Panc1 (cell line): ENCODE measurements at regions not wholly inside any gene's neighbourhood (a gene's known extent, or its start where the extent isn't known, plus 50 kb on each side); places are given as distances from the start of the nearest gene placed in this dataset.

ENCODE experiments used
- ATAC-seq: fragments of 200-7000 bp; cut with Tn5 transposase; 2 replicates; pipeline ENCODE4 v1.9.1; 2020; ENCODE audit warnings: mild to moderate bottlenecking, moderate library complexity
- BruUV-seq: library from RNA; stranded (reverse); fragments of 400-500 nt; replicated peaks from 2 replicates; lab custom pipeline; 2021; lab: Mats Ljungman, UMichigan
- CTCF ChIA-PET: fragments of 300-600 bp; sonication (Branson Sonifier 250); formaldehyde crosslinking; loops from one replicate; lab custom pipeline; 2022; ENCODE audit warnings: antibody characterized with exemption; lab: Charles Lee
- POLR2A ChIA-PET: fragments of 300-600 bp; sonication (Branson Sonifier 250); formaldehyde crosslinking; loops from one replicate; lab custom pipeline; 2022; ENCODE audit warnings: antibody characterized with exemption; lab: Charles Lee
- DNase-seq: peaks from one replicate; pipeline ENCODE4 v3.0.0-alpha.2; 2010; ENCODE audit warnings: low read depth, low spot score
- H3K27ac ChIP-seq: 2 replicates; pipeline ENCODE4 v1.5.1; 2011; ENCODE audit warnings: mild to moderate bottlenecking, low read length, inconsistent platforms
- H3K27me3 ChIP-seq: fragments of 200-500 bp; sonication (Bioruptor generic); 2 replicates; pipeline ENCODE4 v1.6.0; 2014; ENCODE audit warnings: low read length, inconsistent platforms; ENCODE audit not compliant: control insufficient read depth, insufficient read depth
- H3K36me3 ChIP-seq: fragments of 200-500 bp; sonication (Bioruptor generic); 2 replicates; pipeline ENCODE4 v1.5.1; 2014; ENCODE audit warnings: inconsistent platforms, mild to moderate bottlenecking, low read length, moderate library complexity; ENCODE audit not compliant: control insufficient read depth, insufficient read depth
- H3K4me1 ChIP-seq: 2 replicates; pipeline ENCODE4 v1.5.1; 2011; ENCODE audit warnings: inconsistent platforms, mild to moderate bottlenecking, low read length, moderate library complexity; ENCODE audit not compliant: control insufficient read depth, insufficient read depth
- H3K4me3 ChIP-seq, 2 experiments: 2 replicates each; pipeline ENCODE4 v1.5.1; 2011 to 2012; ENCODE audit warnings: low read depth in 2 of 2, low read length in 2 of 2, mild to moderate bottlenecking in 2 of 2, inconsistent platforms in 1 of 2, moderate library complexity in 1 of 2
- H3K9me3 ChIP-seq: fragments of 200-500 bp; sonication (Bioruptor generic); 2 replicates; pipeline ENCODE4 v1.5.1; 2014; ENCODE audit warnings: low read depth, mild to moderate bottlenecking, inconsistent platforms, low read length, moderate library complexity; ENCODE audit not compliant: control insufficient read depth, insufficient read depth
- CTCF ChIP-seq: fragments of 450-650 bp; IDR thresholded peaks from 2 replicates; pipeline ENCODE4 v1.5.1; 2017; ENCODE audit warnings: mild to moderate bottlenecking
- POLR2AphosphoS5 ChIP-seq: IDR thresholded peaks from 2 replicates; pipeline ENCODE4 v1.6.1; 2012; ENCODE audit warnings: mild to moderate bottlenecking, low read depth, low read length, moderate library complexity
- REST ChIP-seq, 2 experiments: IDR thresholded peaks; 2 replicates each; pipeline ENCODE4 v1.6.1; 2011 to 2012; ENCODE audit warnings: low read depth in 2 of 2, control low read depth in 1 of 2, low read length in 1 of 2, mild to moderate bottlenecking in 1 of 2, moderate library complexity in 1 of 2; ENCODE audit not compliant: insufficient read depth in 1 of 2
- SIN3A ChIP-seq: IDR thresholded peaks from 2 replicates; pipeline ENCODE4 v1.6.1; 2012; ENCODE audit warnings: low read depth, mild to moderate bottlenecking, low read length, moderate library complexity, borderline replicate concordance; ENCODE audit not compliant: insufficient read depth
- TCF7L2 ChIP-seq: IDR thresholded peaks from 2 replicates; pipeline ENCODE4 v1.6.1; 2011; ENCODE audit warnings: mild to moderate bottlenecking, low read depth, low read length, inconsistent platforms
- in situ Hi-C: cut with HindIII; loops from 2 replicates; pipeline ENCODE4 v1.10.0; 2016; ENCODE audit warnings: low sequenced_read_pairs, low pct_unique_long_range_greater_than_20kb
- intact Hi-C: fragments of 100-400 bp; cut with micrococcal nuclease; formaldehyde crosslinking; loops from one replicate; pipeline ENCODE4 v1.10.0; 2022; ENCODE audit not compliant: unreplicated experiment

GRCh38 chr7:49400891-49401550, 372.4 kb upstream of the VWC2 start:
- in situ Hi-C loops (no loop called here), intact Hi-C loops (no loop called here)
- ChIA-PET CTCF (no interaction called here), POLR2A (no interaction called here)
- ATAC-seq (no peak), DNase-seq (no peak)
- Histone ChIP-seq H3K36me3 (no peaks in the 10 kb centered on the region), H3K4me1 (no peaks in the 10 kb centered on the region), H3K4me3 (no peak overlapping the region), H3K27me3 (no peaks in the 10 kb centered on the region), H3K9me3 (no peaks in the 10 kb centered on the region), H3K27ac (no peak overlapping the region)
- no peak for TF ChIP-seq REST (IDR thresholded peaks at IDR 0.05; ENCODE audit: insufficient read depth in 1 of 2, low read depth in 2 of 2, low read length in 1 of 2)
- no peak for TF ChIP-seq SIN3A
- no peak for TF ChIP-seq POLR2AphosphoS5
- TF ChIP-seq CTCF, result no peak
- no peak for TF ChIP-seq TCF7L2
- no TSS peak for BruUV-seq

GRCh38 chr7:49403844-49404243, 369.6 kb upstream of the VWC2 start:
- in situ Hi-C loops, result no loop called here
- Histone ChIP-seq H3K27me3 (no peaks in the 10 kb centered on the region), H3K4me1 (no peaks in the 10 kb centered on the region), H3K9me3 (no peaks in the 10 kb centered on the region), H3K4me3 (no peak overlapping the region), H3K27ac (no peak overlapping the region), H3K36me3 (no peaks in the 10 kb centered on the region)
- intact Hi-C loops, result no loop called here
- no peak for DNase-seq
- POLR2A ChIA-PET, result no interaction called here
- BruUV-seq, result no TSS peak
- CTCF ChIA-PET, result no interaction called here
- TF ChIP-seq SIN3A (no peak), TCF7L2 (no peak), POLR2AphosphoS5 (no peak), REST (IDR thresholded peaks at IDR 0.05; ENCODE audit: insufficient read depth in 1 of 2, low read depth in 2 of 2, low read length in 1 of 2) (no peak), CTCF (no peak)
- peak; percentile 63 for ATAC-seq
